Trophoblast cell (in vitro differentiated cells and primary cell): ENCODE measurements at regions not wholly inside any gene's neighbourhood (a gene's known extent, or its start where the extent isn't known, plus 50 kb on each side); places are given as distances from the start of the nearest gene placed in this dataset.

Experiments used
- DNase-seq, 2 donors: peaks; one replicate each; pipeline ENCODE4 v3.0.0-alpha.2; 2016
- H2AFZ ChIP-seq: 2 replicates; pipeline ENCODE4 v1.6.1; 2013; ENCODE audit warnings: low read length, moderate library complexity, mild to moderate bottlenecking; ENCODE audit not compliant: insufficient read depth, poor library complexity
- H2AK5ac ChIP-seq: 2 replicates; pipeline ENCODE4 v1.6.1; 2013; ENCODE audit warnings: mild to moderate bottlenecking, low read length
- H2BK120ac ChIP-seq: 2 replicates; pipeline ENCODE4 v1.6.1; 2013; ENCODE audit warnings: low read length, mild to moderate bottlenecking, moderate library complexity; ENCODE audit not compliant: insufficient read depth, poor library complexity
- H2BK12ac ChIP-seq: 2 replicates; pipeline ENCODE4 v1.6.1; 2013; ENCODE audit warnings: mild to moderate bottlenecking, low read length, moderate library complexity
- H2BK5ac ChIP-seq: 2 replicates; pipeline ENCODE4 v1.6.1; 2013; ENCODE audit warnings: low read length, low read depth, moderate library complexity, mild to moderate bottlenecking; ENCODE audit not compliant: poor library complexity
- H3K14ac ChIP-seq: 2 replicates; pipeline ENCODE4 v1.6.1; 2013; ENCODE audit warnings: mild to moderate bottlenecking, low read length
- H3K18ac ChIP-seq: 2 replicates; pipeline ENCODE4 v1.6.1; 2013; ENCODE audit warnings: mild to moderate bottlenecking, low read length
- H3K23ac ChIP-seq: 2 replicates; pipeline ENCODE4 v1.6.1; 2013; ENCODE audit warnings: low read length
- H3K27ac ChIP-seq: 2 replicates; pipeline ENCODE4 v1.5.1; 2013; ENCODE audit warnings: low read depth, mild to moderate bottlenecking, inconsistent platforms, low read length, moderate library complexity
- H3K27me3 ChIP-seq: 2 replicates; pipeline ENCODE4 v1.6.1; 2013; ENCODE audit warnings: inconsistent platforms, mild to moderate bottlenecking, low read length, moderate library complexity; ENCODE audit not compliant: insufficient read depth
- H3K36me3 ChIP-seq, 2 experiments: 1 replicate in 1 of 2; 2 replicates in 1 of 2; pipeline ENCODE4 v1.6.1; 2013; ENCODE audit warnings: low read length in 2 of 2, mild to moderate bottlenecking in 2 of 2, moderate library complexity in 1 of 2; ENCODE audit not compliant: insufficient read depth in 2 of 2, control insufficient read depth in 1 of 2
- H3K4ac ChIP-seq: 2 replicates; pipeline ENCODE4 v1.6.1; 2013; ENCODE audit warnings: low read depth, mild to moderate bottlenecking, low read length, moderate library complexity
- H3K4me1 ChIP-seq, 2 experiments: 1 replicate in 1 of 2; 2 replicates in 1 of 2; pipeline ENCODE4 v1.6.1; 2013; ENCODE audit warnings: low read length in 2 of 2, mild to moderate bottlenecking in 2 of 2, moderate library complexity in 1 of 2; ENCODE audit not compliant: insufficient read depth in 2 of 2, control insufficient read depth in 1 of 2
- H3K4me2 ChIP-seq: 2 replicates; pipeline ENCODE4 v1.6.1; 2013; ENCODE audit warnings: inconsistent platforms, mild to moderate bottlenecking, low read length, moderate library complexity
- H3K4me3 ChIP-seq: 2 replicates; pipeline ENCODE4 v1.5.1; 2013; ENCODE audit warnings: mild to moderate bottlenecking, low read depth, low read length, inconsistent platforms
- H3K79me1 ChIP-seq: one replicate; pipeline ENCODE4 v1.6.1; 2013; ENCODE audit warnings: low read length
- H3K79me2 ChIP-seq: 2 replicates; pipeline ENCODE4 v1.6.1; 2013; ENCODE audit warnings: low read length, mild to moderate bottlenecking; ENCODE audit not compliant: control insufficient read depth, insufficient read depth, poor library complexity
- H3K9ac ChIP-seq: 2 replicates; pipeline ENCODE4 v1.6.1; 2013; ENCODE audit warnings: mild to moderate bottlenecking, low read length
- H3K9me3 ChIP-seq: 2 replicates; pipeline ENCODE4 v1.6.1; 2013; ENCODE audit warnings: low read depth, mild to moderate bottlenecking, control low read depth, inconsistent platforms, low read length; ENCODE audit not compliant: insufficient read depth
- H4K12ac ChIP-seq: 2 replicates; pipeline ENCODE4 v1.6.1; 2013; ENCODE audit warnings: low read depth, mild to moderate bottlenecking, low read length, moderate library complexity
- H4K8ac ChIP-seq: 2 replicates; pipeline ENCODE4 v1.6.1; 2013; ENCODE audit warnings: low read depth, mild to moderate bottlenecking, low read length, moderate library complexity
- H4K91ac ChIP-seq: one replicate; pipeline ENCODE4 v1.6.1; 2013; ENCODE audit warnings: low read depth, mild to moderate bottlenecking, low read length, moderate library complexity
- WGBS: extraction: QIAGEN DNeasy Blood & Tissue Kit; methylation state at CpG from one replicate; pipeline ENCODE4 v1.1.7; 2013; ENCODE audit warnings: missing lambda C conversion rate; ENCODE audit not compliant: insufficient read length, insufficient coverage; ENCODE audit errors: extremely low coverage; 5-methylcytosine and 5-hydroxymethylcytosine counted together

GRCh38 chr2:17327649-17328048 lies 190.6 kb downstream of the RAD51AP2 start:
- Histone ChIP-seq H2BK12ac (no peak overlapping the region), H3K27me3 (no peaks in the 10 kb centered on the region), H3K4me1 (no peaks in the 10 kb centered on the region), H2AFZ (no peak overlapping the region), H2BK120ac (no peak overlapping the region), H3K18ac (no peak overlapping the region), H3K79me2 (no peaks in the 10 kb centered on the region), H4K91ac (no peak overlapping the region), H4K8ac (no peak overlapping the region), H3K4me2 (no peak overlapping the region), H3K23ac (no peak overlapping the region), H2AK5ac (no peak overlapping the region), H2BK5ac (no peak overlapping the region), H3K9me3 (no peaks in the 10 kb centered on the region), H4K12ac (no peak overlapping the region), H3K4ac (no peak overlapping the region), H3K79me1 (no peaks in the 10 kb centered on the region), H3K36me3 (no peaks in the 10 kb centered on the region), H3K4me3 (no peak overlapping the region), H3K9ac (no peak overlapping the region), H3K27ac (no peak overlapping the region), H3K14ac (no peak overlapping the region)
- DNase-seq: no peak
- WGBS: no CpG with 5 or more reads among the region's 4 CpGs

GRCh38 chr2:17326717-17327116 lies 191.5 kb downstream of the RAD51AP2 start:
- Histone ChIP-seq H3K9ac (no peak overlapping the region), H3K4me3 (no peak overlapping the region), H3K79me1 (no peaks in the 10 kb centered on the region), H3K4me2 (no peak overlapping the region), H3K18ac (no peak overlapping the region), H3K23ac (no peak overlapping the region), H4K12ac (no peak overlapping the region), H2BK12ac (no peak overlapping the region), H3K27me3 (no peaks in the 10 kb centered on the region), H3K79me2 (no peaks in the 10 kb centered on the region), H2BK5ac (no peak overlapping the region), H2AK5ac (no peak overlapping the region), H3K4ac (no peak overlapping the region), H4K8ac (no peak overlapping the region), H3K9me3 (no peaks in the 10 kb centered on the region), H4K91ac (no peak overlapping the region), H3K27ac (no peak overlapping the region), H3K4me1 (no peaks in the 10 kb centered on the region), H3K36me3 (no peaks in the 10 kb centered on the region), H2BK120ac (no peak overlapping the region), H3K14ac (no peak overlapping the region), H2AFZ (no peak overlapping the region)
- WGBS: no CpG with 5 or more reads among the region's 2 CpGs
- no peak for DNase-seq

- H3K18ac ChIP-seq: no peak overlapping the region
- no peak overlapping the region for H3K4ac ChIP-seq
- H3K4me3 ChIP-seq: no peak overlapping the region
- no peak overlapping the region for H2BK12ac ChIP-seq
- H3K4me2 ChIP-seq: no peak overlapping the region
- no peak overlapping the region for H2AFZ ChIP-seq
- no peak for DNase-seq
- no peak overlapping the region for H3K14ac ChIP-seq
- H4K12ac ChIP-seq: no peak overlapping the region
- H3K23ac ChIP-seq: no peak overlapping the region
- H2BK120ac ChIP-seq: no peak overlapping the region
- H2BK5ac ChIP-seq: no peak overlapping the region
- no peaks in the 10 kb centered on the region for H3K9me3 ChIP-seq
- no peak overlapping the region for H2AK5ac ChIP-seq
- H3K27ac ChIP-seq: no peak overlapping the region
- no peaks in the 10 kb centered on the region for H3K4me1 ChIP-seq
- H3K36me3 ChIP-seq: no peaks in the 10 kb centered on the region
- H3K9ac ChIP-seq: no peak overlapping the region
- no peak overlapping the region for H4K8ac ChIP-seq
- H3K27me3 ChIP-seq: no peaks in the 10 kb centered on the region
- H3K79me1 ChIP-seq: no peaks in the 10 kb centered on the region
- H3K79me2 ChIP-seq: no peaks in the 10 kb centered on the region
- no CpG with 5 or more reads among the region's 5 CpGs for WGBS
- no peak overlapping the region for H4K91ac ChIP-seq
These were observed 194.5 kb downstream of the RAD51AP2 start for GRCh38 chr2:17323697-17324096.

- H3K79me1 ChIP-seq: no peaks in the 10 kb centered on the region
- no peak overlapping the region for H4K8ac ChIP-seq
- no peaks in the 10 kb centered on the region for H3K36me3 ChIP-seq
- H2AK5ac ChIP-seq: no peak overlapping the region
- H4K91ac ChIP-seq: no peak overlapping the region
- H3K27me3 ChIP-seq: no peaks in the 10 kb centered on the region
- H3K23ac ChIP-seq: no peak overlapping the region
- no peak overlapping the region for H4K12ac ChIP-seq
- H2BK120ac ChIP-seq: no peak overlapping the region
- H3K4me3 ChIP-seq: no peak overlapping the region
- H3K79me2 ChIP-seq: no peaks in the 10 kb centered on the region
- H3K4me2 ChIP-seq: no peak overlapping the region
- no peak overlapping the region for H2BK12ac ChIP-seq
- H3K9me3 ChIP-seq: no peaks in the 10 kb centered on the region
- H2AFZ ChIP-seq: no peak overlapping the region
- no peak overlapping the region for H3K27ac ChIP-seq
- DNase-seq: no peak
- H3K18ac ChIP-seq: no peak overlapping the region
- H3K4ac ChIP-seq: no peak overlapping the region
- H2BK5ac ChIP-seq: no peak overlapping the region
- no peak overlapping the region for H3K14ac ChIP-seq
- no peak overlapping the region for H3K9ac ChIP-seq
- no CpG with 5 or more reads among the region's 2 CpGs for WGBS
- no peaks in the 10 kb centered on the region for H3K4me1 ChIP-seq
These were observed 195.8 kb downstream of the RAD51AP2 start for GRCh38 chr2:17322461-17322860.

- no peak overlapping the region for H4K12ac ChIP-seq
- H3K23ac ChIP-seq: no peak overlapping the region
- no peaks in the 10 kb centered on the region for H3K36me3 ChIP-seq
- no peak overlapping the region for H4K91ac ChIP-seq
- H2BK120ac ChIP-seq: no peak overlapping the region
- no peak overlapping the region for H3K4ac ChIP-seq
- H2BK12ac ChIP-seq: no peak overlapping the region
- no peak overlapping the region for H3K4me2 ChIP-seq
- no peak overlapping the region for H3K9ac ChIP-seq
- H3K18ac ChIP-seq: no peak overlapping the region
- H3K27me3 ChIP-seq: no peaks in the 10 kb centered on the region
- no peak overlapping the region for H3K14ac ChIP-seq
- H2AFZ ChIP-seq: no peak overlapping the region
- no peak overlapping the region for H3K27ac ChIP-seq
- no peaks in the 10 kb centered on the region for H3K79me1 ChIP-seq
- no peak overlapping the region for H2BK5ac ChIP-seq
- no peaks in the 10 kb centered on the region for H3K4me1 ChIP-seq
- no peak overlapping the region for H3K4me3 ChIP-seq
- H2AK5ac ChIP-seq: no peak overlapping the region
- DNase-seq: no peak
- no peaks in the 10 kb centered on the region for H3K79me2 ChIP-seq
- no peaks in the 10 kb centered on the region for H3K9me3 ChIP-seq
- H4K8ac ChIP-seq: no peak overlapping the region
These were observed 199.2 kb downstream of the RAD51AP2 start for GRCh38 chr2:17319090-17319489.
